GM13976 (cell line): ENCODE measurements at regions not wholly inside any gene's neighbourhood (a gene's known extent, or its start where the extent isn't known, plus 50 kb on each side); places are given as distances from the start of the nearest gene placed in this dataset.

ENCODE experiments used
- DNase-seq: peaks from one replicate; pipeline ENCODE4 v3.0.0; 2012; ENCODE audit warnings: low spot score
- CTCF ChIP-seq: IDR thresholded peaks from 2 replicates; pipeline ENCODE4 v1.5.1; 2012; ENCODE audit warnings: borderline replicate concordance, mild to moderate bottlenecking; ENCODE audit not compliant: insufficient read depth; ENCODE audit errors: extremely low read depth, missing control alignments, control extremely low read depth
- in situ Hi-C: fragments of 300-500 bp; cut with MboI; formaldehyde crosslinking; loops from one replicate; pipeline ENCODE4 v1.12.0; 2022; ENCODE audit warnings: low sequenced_read_pairs, mixed read lengths, inconsistent platforms; ENCODE audit not compliant: unreplicated experiment

- DNase-seq: no peak
- in situ Hi-C loops: no loop called here
- TF ChIP-seq CTCF: no peak
These were observed 389.8 kb downstream of the TBC1D4 start for GRCh38 chr13:75092143-75092542.

- no peak for DNase-seq
- in situ Hi-C loops: no loop called here
These were observed 390.3 kb downstream of the TBC1D4 start for GRCh38 chr13:75091718-75092117.

DNA sequence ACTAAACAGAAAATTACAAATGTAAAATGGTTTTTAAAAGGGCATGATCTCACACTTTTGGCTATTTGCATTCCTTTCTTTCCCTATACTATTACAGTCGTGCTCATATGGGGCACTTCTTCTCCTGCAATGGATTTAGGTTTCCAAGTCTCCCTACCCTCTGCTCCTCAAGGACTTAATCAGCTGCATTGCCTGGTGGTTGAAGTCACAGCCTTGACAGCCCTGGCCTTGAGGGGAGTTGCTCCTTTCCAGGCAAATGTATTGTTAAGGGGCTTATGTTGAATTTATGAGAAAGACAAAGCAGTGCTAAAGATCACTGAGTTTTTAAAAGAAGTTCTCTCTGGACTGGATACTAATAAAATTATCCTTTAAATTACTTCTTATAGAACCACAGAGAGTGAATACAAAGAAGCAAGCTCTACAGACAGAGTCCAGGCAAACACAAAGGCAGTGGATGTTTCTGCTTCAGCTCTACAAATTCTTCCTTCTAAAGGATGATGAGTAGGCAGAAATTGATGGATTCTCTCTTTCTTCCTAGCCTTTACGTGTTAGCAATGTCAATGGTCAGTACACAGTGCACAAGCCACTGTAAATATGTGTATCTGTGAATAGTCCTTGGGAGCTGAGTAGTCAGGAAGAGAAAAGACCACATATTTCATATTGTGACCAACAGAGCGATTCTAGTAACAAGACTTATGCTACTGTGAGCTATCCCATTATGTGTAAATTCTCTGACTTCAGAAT is 390.9 kb downstream of the TBC1D4 start:
- DNase-seq: no peak
- TF ChIP-seq CTCF: no peak
- in situ Hi-C loops: no loop called here

More at GRCh38 chr13:75091718-75092117, 390.3 kb downstream of the TBC1D4 start:
- no peak for TF ChIP-seq CTCF

GRCh38 chr13:75088915-75089314 is 393.1 kb downstream of the TBC1D4 start:
- DNase-seq: no peak
- no peak for TF ChIP-seq CTCF

GRCh38 chr13:75079226-75079625 is 402.7 kb downstream of the TBC1D4 start:
- no peak for DNase-seq
- in situ Hi-C loops: no loop called here
- no peak for TF ChIP-seq CTCF

More at GRCh38 chr13:75088915-75089314, 393.1 kb downstream of the TBC1D4 start:
- in situ Hi-C loops: no loop called here

DNA sequence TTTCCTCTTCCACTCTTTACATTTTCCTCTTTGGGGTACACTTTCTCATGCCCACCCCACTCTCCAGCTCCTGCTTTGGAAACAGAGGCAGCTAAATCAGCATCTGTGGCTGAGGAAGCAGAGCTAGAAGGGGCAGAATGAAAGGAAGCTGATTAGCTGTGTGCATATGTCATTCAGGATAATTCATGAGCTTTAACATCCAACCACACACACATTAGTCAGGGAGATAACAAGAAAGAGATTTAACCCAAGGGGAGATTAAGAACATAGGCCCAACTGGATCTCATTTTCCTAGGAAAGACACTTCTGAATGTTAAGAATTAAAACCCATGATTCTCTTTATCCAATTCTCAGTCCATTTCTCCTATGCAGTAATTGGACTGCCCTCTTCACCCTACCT is 405.5 kb downstream of the TBC1D4 start:
- no peak for TF ChIP-seq CTCF
- DNase-seq: no peak
- in situ Hi-C loops: no loop called here
